ENCODE measurements at regions not wholly inside any gene's neighbourhood (a gene's known extent, or its start where the extent isn't known, plus 50 kb on each side); places are given as distances from the start of the nearest gene placed in this dataset.
"Not testable (repeated sequence)": the region's sequence is repeated elsewhere in the genome, so short reads cannot be mapped to it uniquely, and the experiment has no call there.

DNA sequence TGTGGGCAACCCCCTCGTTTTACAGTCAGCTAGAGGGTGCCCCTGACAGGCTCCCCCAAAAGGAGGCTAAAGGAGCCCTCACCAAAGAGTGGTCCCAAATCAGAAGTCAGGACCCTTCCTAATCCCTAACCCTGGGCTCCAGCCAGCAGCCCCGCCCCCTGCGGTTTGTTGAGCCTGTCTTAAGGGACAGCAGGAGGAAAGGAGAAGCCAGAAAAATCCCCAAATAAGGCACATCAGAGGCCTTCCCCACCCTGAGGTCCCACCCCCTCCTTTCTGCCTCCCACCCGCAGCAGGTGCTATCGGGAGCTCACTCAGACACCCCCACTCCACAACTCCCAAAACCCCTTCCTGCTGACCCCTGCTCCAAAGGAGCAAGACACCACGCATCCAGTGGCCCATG, 127.2 kb downstream of the TNFRSF13B start:
- DNase-seq (ENCODE audit: extremely low read depth in 1 of 2, low read depth in 1 of 2), result not testable (repeated sequence)

GRCh38 chr17:16843511-16843910, 128.4 kb downstream of the TNFRSF13B start:
- DNase-seq (ENCODE audit: extremely low read depth in 1 of 2, low read depth in 1 of 2), result not testable (repeated sequence)

- DNase-seq (ENCODE audit: extremely low read depth in 1 of 2, low read depth in 1 of 2), result not testable (repeated sequence)
These were observed 129.6 kb downstream of the TNFRSF13B start for GRCh38 chr17:16842346-16842745.

DNA sequence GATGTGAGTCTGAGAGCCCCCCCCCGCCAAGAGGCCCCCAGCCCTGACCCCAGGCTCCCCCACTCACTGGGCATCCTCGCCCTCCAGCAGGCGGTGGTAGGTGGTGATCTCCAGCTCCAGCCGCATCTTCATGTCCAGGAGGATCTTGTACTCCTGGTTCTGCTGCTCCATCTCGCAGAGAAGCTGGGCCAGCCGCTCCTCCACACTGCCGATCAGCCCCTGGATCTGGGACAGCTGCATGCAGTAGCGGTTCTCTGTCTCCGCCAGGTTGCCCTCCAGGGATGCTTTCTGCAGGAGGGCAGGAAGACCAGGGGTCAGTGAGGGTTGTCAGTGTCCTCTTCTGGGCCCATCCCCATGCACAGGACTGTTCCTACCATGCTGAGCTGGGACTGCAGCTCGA, 130.0 kb downstream of the TNFRSF13B start:
- DNase-seq (ENCODE audit: extremely low read depth in 1 of 2, low read depth in 1 of 2), result not testable (repeated sequence)

DNA sequence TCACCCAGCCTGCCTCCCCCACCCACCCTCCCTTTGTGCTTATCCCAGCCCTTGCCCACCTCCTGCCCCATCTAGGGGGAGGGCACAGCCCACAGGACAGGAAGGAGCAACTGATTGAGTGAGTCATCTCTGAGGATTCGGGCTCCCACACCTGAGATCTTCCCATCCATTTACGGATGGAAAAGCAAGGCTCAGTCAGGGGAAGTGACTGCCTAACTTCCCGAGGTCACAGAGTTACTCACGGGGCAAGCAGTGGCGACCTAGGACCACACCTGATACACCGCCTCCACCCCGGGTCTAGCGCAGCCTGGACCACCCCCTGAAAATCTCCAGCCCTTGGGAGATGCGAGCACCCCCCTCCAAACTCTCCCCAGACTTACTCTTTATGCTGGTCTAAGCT, 131.7 kb downstream of the TNFRSF13B start:
- DNase-seq (ENCODE audit: extremely low read depth in 1 of 2, low read depth in 1 of 2), result not testable (repeated sequence)

DNA sequence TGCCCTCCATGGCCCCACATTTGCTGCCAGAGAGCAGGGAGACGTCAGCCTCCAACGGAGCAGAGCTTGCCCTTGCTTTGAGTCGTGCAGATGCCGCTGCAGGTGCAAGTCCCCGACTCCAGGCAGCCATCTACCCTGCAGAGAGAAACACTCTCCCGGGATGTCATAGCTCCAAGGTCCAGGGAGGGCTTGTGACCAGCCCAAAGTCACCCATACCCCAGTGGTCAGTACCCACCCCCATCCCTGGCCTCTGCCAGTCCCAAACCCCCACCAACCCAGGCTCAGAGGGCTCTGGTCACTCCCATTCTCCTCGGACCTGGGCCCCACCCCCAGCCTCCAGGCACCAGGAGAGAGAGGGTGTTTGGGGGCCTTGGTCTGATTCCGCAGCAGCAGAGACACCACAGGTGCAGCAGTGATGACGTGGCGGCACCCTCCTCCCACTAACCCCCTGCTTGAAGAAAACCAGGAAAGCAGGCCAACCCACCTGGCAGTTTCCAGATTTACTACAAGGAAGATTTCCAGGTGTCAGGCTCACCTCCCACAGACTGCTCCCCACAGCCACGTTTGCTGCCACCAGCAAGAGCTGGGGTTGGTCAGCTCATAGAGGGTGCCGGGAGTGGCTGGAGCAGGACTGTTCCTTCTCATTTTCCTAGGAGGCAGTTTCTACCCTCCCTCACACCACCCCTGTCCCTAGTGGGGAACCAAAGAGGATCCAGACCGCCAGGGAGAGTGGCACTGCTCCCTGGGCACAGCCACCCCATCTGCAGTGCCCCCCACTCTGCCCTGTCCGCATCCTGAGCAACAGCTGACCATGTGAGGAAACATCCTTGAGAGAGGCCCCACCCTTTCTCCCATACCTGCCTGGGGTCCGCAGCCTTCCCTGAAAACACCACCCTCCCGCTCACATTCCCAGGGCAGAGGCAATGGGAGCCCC, 132.4 kb downstream of the TNFRSF13B start:
- DNase-seq (ENCODE audit: extremely low read depth in 1 of 2, low read depth in 1 of 2), result not testable (repeated sequence)

- DNase-seq (ENCODE audit: extremely low read depth in 1 of 2, low read depth in 1 of 2), result not testable (repeated sequence)
These were observed 133.1 kb downstream of the TNFRSF13B start for GRCh38 chr17:16838795-16839194.

GRCh38 chr17:16838287-16838686, 133.6 kb downstream of the TNFRSF13B start:
- DNase-seq (ENCODE audit: extremely low read depth in 1 of 2, low read depth in 1 of 2), result not testable (repeated sequence)

- DNase-seq (ENCODE audit: extremely low read depth in 1 of 2, low read depth in 1 of 2), result not testable (repeated sequence)
These were observed 134.3 kb downstream of the TNFRSF13B start for GRCh38 chr17:16837468-16838266.

DNA sequence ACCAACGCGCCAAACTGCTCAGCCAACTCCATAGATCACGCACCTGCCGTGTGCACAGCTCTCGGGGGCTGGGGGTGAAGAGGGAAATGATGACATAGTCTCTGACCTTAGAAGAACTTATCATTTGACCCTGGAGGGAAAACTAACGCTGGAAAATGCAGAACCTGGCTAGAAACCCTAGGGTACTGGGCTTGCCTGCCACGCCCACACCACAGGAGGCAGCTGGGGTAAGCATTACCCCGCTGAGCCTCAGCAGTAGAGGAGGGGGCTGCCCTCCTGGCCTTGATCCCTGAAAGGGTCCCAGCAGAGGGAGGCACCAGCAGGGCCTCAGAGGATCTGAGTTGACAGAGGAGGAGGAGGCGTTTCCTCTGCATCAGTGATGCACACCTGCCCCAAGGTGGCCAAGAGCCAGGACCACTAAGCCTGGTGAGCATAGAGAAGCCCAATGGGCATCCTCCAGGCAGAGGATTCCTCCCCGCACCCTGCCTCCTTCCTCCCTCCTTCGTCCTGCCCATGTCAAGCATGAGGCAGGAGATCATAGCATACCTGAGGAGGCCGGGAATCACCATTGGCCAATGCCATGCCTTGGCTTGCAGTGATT, 135.5 kb downstream of the TNFRSF13B start:
- not testable (repeated sequence) for DNase-seq (ENCODE audit: extremely low read depth in 1 of 2, low read depth in 1 of 2)

DNA sequence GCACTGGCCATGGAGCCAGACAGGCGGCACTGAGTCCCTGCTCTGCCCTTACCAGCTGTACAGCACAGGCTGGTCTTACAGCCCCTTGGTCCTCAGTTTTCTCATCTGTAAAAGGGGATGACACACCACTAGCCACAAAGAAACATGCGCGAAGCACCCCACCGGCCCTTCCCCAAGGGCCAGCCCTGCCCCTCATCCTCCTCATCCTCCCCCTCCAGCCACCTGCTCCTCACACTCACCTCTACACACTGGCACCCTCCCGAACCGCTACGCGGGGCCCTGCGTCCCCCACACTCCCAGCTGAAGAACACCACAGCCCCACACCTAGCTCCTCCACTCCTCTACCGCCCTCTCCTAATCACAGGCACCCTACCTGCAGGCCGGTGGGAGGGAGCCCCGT, 138.4 kb downstream of the TNFRSF13B start:
- DNase-seq (ENCODE audit: extremely low read depth in 1 of 2, low read depth in 1 of 2), result not testable (repeated sequence)

DNA sequence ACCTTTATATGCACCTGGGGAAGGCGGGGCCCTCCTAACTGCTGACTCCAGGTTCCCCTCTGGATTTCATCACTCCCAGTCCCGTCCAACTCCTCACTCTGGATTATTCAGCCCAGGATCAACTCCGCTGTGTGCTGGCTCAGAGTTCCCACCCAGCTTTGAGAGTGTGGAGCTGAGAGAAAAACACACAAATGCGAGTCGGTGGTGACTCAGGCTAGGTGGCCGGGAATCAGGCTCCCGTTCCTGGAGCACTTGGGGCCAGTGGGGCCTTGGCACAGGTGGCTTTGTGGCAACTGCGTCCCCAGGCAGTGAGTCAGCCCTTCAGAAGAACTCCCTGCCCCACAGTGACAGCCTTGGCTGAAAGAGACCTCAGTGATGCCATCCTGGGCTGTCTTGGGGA, 139.1 kb downstream of the TNFRSF13B start:
- not testable (repeated sequence) for DNase-seq (ENCODE audit: extremely low read depth in 1 of 2, low read depth in 1 of 2)

- not testable (repeated sequence) for DNase-seq (ENCODE audit: extremely low read depth in 1 of 2, low read depth in 1 of 2)
These were observed 139.7 kb downstream of the TNFRSF13B start for GRCh38 chr17:16832206-16832605.

GRCh38 chr17:16830770-16831169, 140.7 kb downstream of the CCDC144A start:
- DNase-seq (ENCODE audit: extremely low read depth in 1 of 2, low read depth in 1 of 2), result not testable (repeated sequence)

DNA sequence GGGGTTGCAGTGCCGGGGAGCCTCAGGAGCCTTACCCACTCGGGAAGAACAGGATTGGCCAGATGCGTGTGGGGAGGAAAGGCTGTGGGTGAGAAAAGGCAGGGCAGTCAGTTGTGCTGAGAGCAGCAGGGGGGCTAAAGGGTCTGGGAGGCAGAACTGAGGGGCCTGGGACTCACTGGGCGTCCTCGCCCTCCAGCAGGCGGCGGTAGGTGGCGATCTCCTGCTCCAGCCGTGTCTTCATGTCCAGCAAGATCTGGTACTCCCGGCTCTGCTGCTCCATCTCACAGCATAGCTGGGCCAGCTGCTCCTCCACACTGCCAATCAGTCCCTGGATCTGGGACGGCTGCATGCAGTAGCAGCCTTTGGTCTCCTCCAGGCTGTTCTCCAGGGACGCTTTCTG, 140.2 kb downstream of the CCDC144A start:
- not testable (repeated sequence) for DNase-seq (ENCODE audit: extremely low read depth in 1 of 2, low read depth in 1 of 2)
